Neural progenitor cell (in vitro differentiated cells): ENCODE measurements at regions not wholly inside any gene's neighbourhood (a gene's known extent, or its start where the extent isn't known, plus 50 kb on each side); places are given as distances from the start of the nearest gene placed in this dataset.

Experiments
- DNase-seq: peaks from one replicate; pipeline ENCODE4 v3.0.0-alpha.2; 2016; ENCODE audit warnings: low spot score
- H2AFZ ChIP-seq: fragments of 200-600 bp; sonication (generic); replicated peaks from 2 replicates; pipeline ENCODE4 v1.6.1; 2016; ENCODE audit warnings: antibody characterized with exemption
- H3F3A ChIP-seq: fragments of 200-600 bp; sonication (generic); 2 replicates; pipeline ENCODE4 v1.6.1; 2016; ENCODE audit warnings: antibody characterized with exemption, low read depth
- H3K27ac ChIP-seq: fragments of 200-600 bp; sonication (generic); 2 replicates; pipeline ENCODE4 v1.5.1; 2016; ENCODE audit warnings: mild to moderate bottlenecking
- H3K27me3 ChIP-seq: fragments of 200-600 bp; sonication (generic); 2 replicates; pipeline ENCODE4 v1.6.1; 2016; ENCODE audit warnings: mild to moderate bottlenecking, moderate library complexity
- H3K36me3 ChIP-seq: fragments of 200-600 bp; sonication (generic); 2 replicates; pipeline ENCODE4 v1.5.1; 2016
- H3K4me1 ChIP-seq: fragments of 200-600 bp; sonication (generic); 2 replicates; pipeline ENCODE4 v1.6.1; 2016; ENCODE audit warnings: mixed run types
- H3K4me2 ChIP-seq: fragments of 200-600 bp; sonication (generic); 2 replicates; pipeline ENCODE4 v1.6.1; 2016
- H3K4me3 ChIP-seq: fragments of 200-600 bp; sonication (generic); 2 replicates; pipeline ENCODE4 v1.5.1; 2016
- H3K79me2 ChIP-seq: fragments of 200-600 bp; sonication (generic); 2 replicates; pipeline ENCODE4 v1.6.1; 2016; ENCODE audit warnings: low read depth
- H3K9ac ChIP-seq: fragments of 200-600 bp; sonication (generic); 2 replicates; pipeline ENCODE4 v1.6.1; 2016
- H3K9me3 ChIP-seq: fragments of 200-600 bp; sonication (generic); 2 replicates; pipeline ENCODE4 v1.5.1; 2016; ENCODE audit warnings: low read depth
- H4K20me1 ChIP-seq: fragments of 200-600 bp; sonication (generic); 2 replicates; pipeline ENCODE4 v1.6.1; 2016; ENCODE audit warnings: low read depth
- H3K27ac Mint-ChIP-seq: 3 replicates; pipeline ENCODE4 v1.8.0; 2021; ENCODE audit warnings: mixed read lengths
- H3K27me3 Mint-ChIP-seq: 2 replicates; pipeline ENCODE4 v1.8.0; 2022; ENCODE audit warnings: low read depth, mild to moderate bottlenecking, inconsistent platforms, moderate library complexity, mixed read lengths; ENCODE audit not compliant: insufficient read depth
- H3K36me3 Mint-ChIP-seq: 3 replicates; pipeline ENCODE4 v1.8.0; 2021; ENCODE audit warnings: mixed read lengths
- H3K4me1 Mint-ChIP-seq: 3 replicates; pipeline ENCODE4 v1.8.0; 2021; ENCODE audit warnings: mixed read lengths
- H3K4me3 Mint-ChIP-seq: 3 replicates; pipeline ENCODE4 v1.8.0; 2021; ENCODE audit warnings: mild to moderate bottlenecking, moderate library complexity, mixed read lengths
- H3K9me3 Mint-ChIP-seq: 3 replicates; pipeline ENCODE4 v1.8.0; 2020; ENCODE audit warnings: mixed read lengths
- EZH2 ChIP-seq: fragments of 200-600 bp; sonication (generic); IDR thresholded peaks from 2 replicates; pipeline ENCODE4 v1.6.1; 2017; ENCODE audit warnings: antibody characterized with exemption, mild to moderate bottlenecking, moderate library complexity
- EZH2phosphoT487 ChIP-seq: fragments of 200-600 bp; sonication (generic); IDR thresholded peaks from 2 replicates; pipeline ENCODE4 v1.6.1; 2017; ENCODE audit warnings: antibody characterized with exemption
- TF ChIP-seq, protein P1 (sequence below): fragments of 200-600 bp; sonication (generic); IDR thresholded peaks from 2 replicates; pipeline ENCODE4 v1.5.1; 2017; ENCODE audit warnings: antibody characterized with exemption, mild to moderate bottlenecking

DNA sequence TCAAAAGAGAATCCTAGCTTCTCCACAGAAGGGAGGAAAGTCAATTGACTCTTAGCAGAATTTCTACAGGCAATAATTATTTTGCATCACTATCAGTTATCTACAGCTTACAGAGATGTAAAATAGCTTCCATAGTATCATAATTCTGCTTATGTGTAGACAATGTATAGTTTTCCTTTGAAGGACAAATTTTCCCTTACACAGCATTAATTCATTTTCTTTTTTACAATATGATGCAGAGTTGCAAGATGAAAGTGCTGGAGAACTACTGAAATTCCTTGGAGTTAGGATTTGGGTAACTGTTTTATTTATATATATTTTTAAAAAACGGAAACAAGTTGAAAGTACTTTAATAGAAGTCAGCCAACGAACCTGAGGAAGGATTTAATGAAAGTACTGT lies 111.0 kb upstream of the CPHXL start:
- Histone ChIP-seq H3K4me2 (no peak overlapping the region), H3K79me2 (no peaks in the 10 kb centered on the region), H3K27me3 (peaks cover 95% of the 10 kb centered on the region), H3K9ac (no peak overlapping the region), H3K9me3 (no peaks in the 10 kb centered on the region), H3K4me3 (no peak overlapping the region), H3F3A (no peaks in the 10 kb centered on the region), H3K4me1 (no peaks in the 10 kb centered on the region), H4K20me1 (no peaks in the 10 kb centered on the region), H3K36me3 (no peaks in the 10 kb centered on the region), H2AFZ (no peak overlapping the region), H3K27ac (no peak overlapping the region)
- Mint-ChIP-seq H3K27ac (no peak overlapping the region), H3K36me3 (no peaks in the 10 kb centered on the region), H3K9me3 (peaks cover 6% of the 10 kb centered on the region), H3K4me1 (no peaks in the 10 kb centered on the region), H3K27me3 (no peaks in the 10 kb centered on the region), H3K4me3 (no peak overlapping the region)
- no peak for DNase-seq
- no peak for TF ChIP-seq EZH2phosphoT487
- TF ChIP-seq, protein P1, sequence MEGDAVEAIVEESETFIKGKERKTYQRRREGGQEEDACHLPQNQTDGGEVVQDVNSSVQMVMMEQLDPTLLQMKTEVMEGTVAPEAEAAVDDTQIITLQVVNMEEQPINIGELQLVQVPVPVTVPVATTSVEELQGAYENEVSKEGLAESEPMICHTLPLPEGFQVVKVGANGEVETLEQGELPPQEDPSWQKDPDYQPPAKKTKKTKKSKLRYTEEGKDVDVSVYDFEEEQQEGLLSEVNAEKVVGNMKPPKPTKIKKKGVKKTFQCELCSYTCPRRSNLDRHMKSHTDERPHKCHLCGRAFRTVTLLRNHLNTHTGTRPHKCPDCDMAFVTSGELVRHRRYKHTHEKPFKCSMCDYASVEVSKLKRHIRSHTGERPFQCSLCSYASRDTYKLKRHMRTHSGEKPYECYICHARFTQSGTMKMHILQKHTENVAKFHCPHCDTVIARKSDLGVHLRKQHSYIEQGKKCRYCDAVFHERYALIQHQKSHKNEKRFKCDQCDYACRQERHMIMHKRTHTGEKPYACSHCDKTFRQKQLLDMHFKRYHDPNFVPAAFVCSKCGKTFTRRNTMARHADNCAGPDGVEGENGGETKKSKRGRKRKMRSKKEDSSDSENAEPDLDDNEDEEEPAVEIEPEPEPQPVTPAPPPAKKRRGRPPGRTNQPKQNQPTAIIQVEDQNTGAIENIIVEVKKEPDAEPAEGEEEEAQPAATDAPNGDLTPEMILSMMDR, result no peak
- no peak for TF ChIP-seq EZH2

DNA sequence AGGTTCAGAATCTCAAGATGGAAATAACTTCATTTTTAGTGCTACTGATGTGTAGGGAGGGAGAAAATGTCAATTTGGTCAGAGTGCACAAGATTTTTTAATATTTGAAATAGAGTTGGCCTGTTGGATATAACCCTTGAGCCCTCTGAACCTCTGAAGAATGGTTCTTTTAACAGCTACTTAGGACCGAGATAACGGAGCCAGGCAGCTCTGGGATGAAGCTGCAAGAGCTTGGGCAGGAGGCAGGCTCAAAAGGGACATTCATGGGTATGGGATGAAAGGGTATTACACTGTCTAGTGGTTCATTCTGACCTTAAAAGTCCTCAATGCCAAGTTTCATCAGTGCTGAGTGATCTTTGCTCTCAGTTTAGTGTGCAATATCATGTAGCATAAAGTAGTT lies 111.4 kb upstream of the CPHXL start:
- no peaks in the 10 kb centered on the region for H3K4me1 ChIP-seq
- peaks cover 95% of the 10 kb centered on the region for H3K27me3 ChIP-seq
- no peaks in the 10 kb centered on the region for H3F3A ChIP-seq
- no peaks in the 10 kb centered on the region for H3K27me3 Mint-ChIP-seq
- H3K4me3 ChIP-seq, result no peak overlapping the region
- no peak overlapping the region for H2AFZ ChIP-seq
- H3K4me3 Mint-ChIP-seq, result no peak overlapping the region
- H3K4me1 Mint-ChIP-seq, result no peaks in the 10 kb centered on the region
- H3K4me2 ChIP-seq, result no peak overlapping the region
- DNase-seq, result no peak
- H4K20me1 ChIP-seq, result no peaks in the 10 kb centered on the region
- no peak overlapping the region for H3K9ac ChIP-seq
- no peaks in the 10 kb centered on the region for H3K9me3 ChIP-seq
- no peak overlapping the region for H3K27ac ChIP-seq
- peaks cover 3% of the 10 kb centered on the region for H3K9me3 Mint-ChIP-seq
- H3K36me3 ChIP-seq, result no peaks in the 10 kb centered on the region
- H3K79me2 ChIP-seq, result no peaks in the 10 kb centered on the region
- no peaks in the 10 kb centered on the region for H3K36me3 Mint-ChIP-seq
- H3K27ac Mint-ChIP-seq, result no peak overlapping the region
- no peak for TF ChIP-seq EZH2
- TF ChIP-seq, protein P1, result no peak
- no peak for TF ChIP-seq EZH2phosphoT487

DNA sequence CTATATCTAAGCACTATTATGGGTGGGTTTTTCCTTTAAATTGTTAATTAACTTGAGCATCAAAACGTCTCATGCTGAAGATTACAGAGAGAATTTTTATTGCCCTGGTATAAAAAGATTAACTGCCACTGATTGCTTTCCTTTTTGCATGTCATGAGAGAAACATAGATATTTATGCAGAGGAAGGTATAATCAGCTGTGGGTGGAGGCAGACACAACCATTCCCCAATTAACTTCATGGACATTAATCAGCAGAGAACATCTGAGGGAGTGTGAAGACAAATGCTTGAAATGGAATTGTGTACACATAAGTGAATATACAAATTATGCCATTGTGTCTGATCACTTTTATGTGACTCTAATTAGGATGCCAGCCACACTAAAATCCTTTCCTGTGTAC lies 115.2 kb upstream of the CPHXL start:
- Histone ChIP-seq H3K4me2 (no peak overlapping the region), H3F3A (no peaks in the 10 kb centered on the region), H4K20me1 (no peaks in the 10 kb centered on the region), H3K9me3 (no peaks in the 10 kb centered on the region), H2AFZ (no peak overlapping the region), H3K27ac (no peak overlapping the region), H3K4me3 (no peak overlapping the region), H3K36me3 (no peaks in the 10 kb centered on the region), H3K9ac (no peak overlapping the region), H3K4me1 (no peaks in the 10 kb centered on the region), H3K79me2 (no peaks in the 10 kb centered on the region), H3K27me3 (peaks cover 76% of the 10 kb centered on the region)
- no peak overlapping the region for H3K4me3 Mint-ChIP-seq
- no peaks in the 10 kb centered on the region for H3K27me3 Mint-ChIP-seq
- no peak overlapping the region for H3K27ac Mint-ChIP-seq
- H3K4me1 Mint-ChIP-seq, result no peaks in the 10 kb centered on the region
- no peak for TF ChIP-seq EZH2phosphoT487
- TF ChIP-seq EZH2, result no peak
- TF ChIP-seq, protein P1, result no peak
- no peaks in the 10 kb centered on the region for H3K9me3 Mint-ChIP-seq
- DNase-seq, result no peak
- no peaks in the 10 kb centered on the region for H3K36me3 Mint-ChIP-seq

DNA sequence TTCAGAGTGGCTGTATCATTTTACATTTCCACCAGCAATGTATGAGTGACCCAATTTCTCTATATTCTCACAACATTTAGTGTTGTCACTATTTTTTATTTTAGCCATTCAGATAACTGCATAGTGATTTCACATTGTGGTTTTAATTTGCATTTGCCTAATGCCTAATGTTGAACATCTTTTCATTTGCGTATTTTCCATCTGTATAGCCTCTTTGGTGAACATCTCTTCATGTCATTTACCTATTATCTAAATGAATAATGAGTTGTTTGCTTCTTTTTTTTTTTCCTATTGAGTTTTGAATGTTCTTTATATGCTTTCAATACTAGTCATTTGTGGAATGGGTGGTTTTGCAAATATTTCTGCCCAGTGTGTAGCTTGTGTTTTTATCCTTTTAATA lies 120.9 kb upstream of the CPHXL start:
- Histone ChIP-seq H3K9me3 (no peaks in the 10 kb centered on the region), H3K9ac (no peak overlapping the region), H3K4me2 (no peak overlapping the region), H3K36me3 (no peaks in the 10 kb centered on the region), H3K79me2 (no peaks in the 10 kb centered on the region), H3K4me3 (no peak overlapping the region), H3K27ac (no peak overlapping the region), H3K27me3 (peaks cover 23% of the 10 kb centered on the region), H3F3A (no peaks in the 10 kb centered on the region), H3K4me1 (no peaks in the 10 kb centered on the region), H4K20me1 (no peaks in the 10 kb centered on the region), H2AFZ (no peak overlapping the region)
- Mint-ChIP-seq H3K36me3 (no peaks in the 10 kb centered on the region), H3K9me3 (no peaks in the 10 kb centered on the region), H3K27ac (no peak overlapping the region), H3K27me3 (no peaks in the 10 kb centered on the region), H3K4me3 (no peak overlapping the region), H3K4me1 (no peaks in the 10 kb centered on the region)
- DNase-seq, result no peak
- TF ChIP-seq, protein P1, result no peak
